Tibial nerve (tissue), 4 donors: ENCODE measurements at regions not wholly inside any gene's neighbourhood (a gene's known extent, or its start where the extent isn't known, plus 50 kb on each side); places are given as distances from the start of the nearest gene placed in this dataset.

Source experiments
- DNase-seq, 2 donors: peaks; one replicate each; pipeline ENCODE4 v3.0.0-alpha.2; 2019; ENCODE audit warnings: low spot score in 2 of 2
- H3K27ac ChIP-seq, 4 donors: fragments of 200-600 bp; sonication (generic) in 3 of 4; one replicate each; pipeline ENCODE4 v1.5.1; 2017 to 2019; ENCODE audit warnings: mild to moderate bottlenecking in 1 of 4
- H3K27me3 ChIP-seq, 2 donors: fragments of 200-600 bp; sonication (generic) in 1 of 2; one replicate each; pipeline versions ENCODE4 v1.5.1 to v1.6.0; 2017 to 2019
- H3K36me3 ChIP-seq, 3 donors: fragments of 200-600 bp; sonication (generic); one replicate each; pipeline ENCODE4 v1.5.1; 2018 to 2019
- H3K4me1 ChIP-seq, 4 donors: fragments of 200-600 bp; sonication (generic) in 3 of 4; one replicate each; pipeline ENCODE4 v1.5.1; 2017 to 2019
- H3K4me3 ChIP-seq, 4 donors: fragments of 200-600 bp; sonication (generic) in 3 of 4; one replicate each; pipeline ENCODE4 v1.5.1; 2017 to 2019; ENCODE audit warnings: mild to moderate bottlenecking in 1 of 4, moderate library complexity in 1 of 4
- H3K9me3 ChIP-seq, 4 donors: fragments of 200-600 bp; sonication (generic) in 3 of 4; one replicate each; pipeline ENCODE4 v1.5.1; 2017 to 2019
- CTCF ChIP-seq, 5 experiments: fragments of 200-600 bp in 3 of 5; fragments of 450-650 bp in 2 of 5; sonication (generic) in 3 of 5; IDR thresholded peaks; one replicate each; pipeline ENCODE4 v1.5.1; 2016 to 2019; ENCODE audit warnings: antibody characterized with exemption in 5 of 5, mild to moderate bottlenecking in 3 of 5, moderate library complexity in 2 of 5
- EP300 ChIP-seq, 2 donors: sonication (generic); formaldehyde crosslinking; IDR thresholded peaks; one replicate each; pipeline ENCODE4 v1.6.1; 2017; ENCODE audit warnings: antibody characterized with exemption in 2 of 2, mild to moderate bottlenecking in 1 of 2
- POLR2A ChIP-seq, 2 donors: fragments of 450-650 bp; IDR thresholded peaks; one replicate each; pipeline ENCODE4 v1.6.1; 2017; ENCODE audit warnings: antibody characterized with exemption in 2 of 2, mild to moderate bottlenecking in 2 of 2, moderate library complexity in 2 of 2
- WGBS, 2 donors: methylation state at CpG; one replicate each; pipeline ENCODE4 v1.1.5; 2018; 5-methylcytosine and 5-hydroxymethylcytosine counted together

GRCh38 chr3:38985981-38986380, 65.8 kb downstream of the SCN11A start:
- Histone ChIP-seq H3K36me3 (no peaks in the 10 kb centered on the region), H3K27me3 (no peaks in the 10 kb centered on the region), H3K4me1 (no peaks in the 10 kb centered on the region), H3K9me3 (no peaks in the 10 kb centered on the region), H3K4me3 (no peak overlapping the region), H3K27ac (no peak overlapping the region)
- whole genome bisulfite sequencing, 2 donors, result 78 to 92% methylated on average over 4 of the region's 4 CpGs
- DNase-seq, result no peak
- TF ChIP-seq CTCF (IDR thresholded peaks at IDR 0.05), result no peak

GRCh38 chr3:38985581-38985980, 66.2 kb downstream of the SCN11A start:
- no peaks in the 10 kb centered on the region for H3K9me3 ChIP-seq
- no peak overlapping the region for H3K4me3 ChIP-seq
- no peak for TF ChIP-seq POLR2A (IDR thresholded peaks at IDR 0.05)
- no peak for TF ChIP-seq CTCF (IDR thresholded peaks at IDR 0.05)
- TF ChIP-seq EP300 (IDR thresholded peaks at IDR 0.05), result no peak
- H3K36me3 ChIP-seq, result no peaks in the 10 kb centered on the region
- no peaks in the 10 kb centered on the region for H3K27me3 ChIP-seq
- H3K27ac ChIP-seq, result no peak overlapping the region
- no peak for DNase-seq
- no peaks in the 10 kb centered on the region for H3K4me1 ChIP-seq

- TF ChIP-seq POLR2A (IDR thresholded peaks at IDR 0.05) (no peak), EP300 (IDR thresholded peaks at IDR 0.05) (no peak), CTCF (IDR thresholded peaks at IDR 0.05) (no peak)
- H3K9me3 ChIP-seq, result no peaks in the 10 kb centered on the region
- H3K4me3 ChIP-seq, result no peak overlapping the region
- no peaks in the 10 kb centered on the region for H3K4me1 ChIP-seq
- 84 to 85% methylated on average over 7 of the region's 7 CpGs for WGBS, 2 donors
- H3K36me3 ChIP-seq, result no peaks in the 10 kb centered on the region
- no peak for DNase-seq
- H3K27me3 ChIP-seq, result no peaks in the 10 kb centered on the region
- H3K27ac ChIP-seq, result no peak overlapping the region
Measured at GRCh38 chr3:38984731-38985130, 67.0 kb downstream of the SCN11A start.

- no peak for DNase-seq
- Histone ChIP-seq H3K4me1 (no peaks in the 10 kb centered on the region), H3K4me3 (no peak overlapping the region), H3K36me3 (no peaks in the 10 kb centered on the region), H3K27me3 (no peaks in the 10 kb centered on the region), H3K9me3 (no peaks in the 10 kb centered on the region), H3K27ac (no peak overlapping the region)
- no peak for TF ChIP-seq EP300 (IDR thresholded peaks at IDR 0.05)
- no peak for TF ChIP-seq CTCF (IDR thresholded peaks at IDR 0.05)
- TF ChIP-seq POLR2A (IDR thresholded peaks at IDR 0.05), result no peak
Measured at GRCh38 chr3:38984110-38984509, 67.6 kb downstream of the SCN11A start.

GRCh38 chr3:38980938-38981337, 70.8 kb downstream of the SCN11A start:
- no peak for DNase-seq

GRCh38 chr3:38978729-38979128, 73.0 kb downstream of the SCN11A start:
- Histone ChIP-seq H3K4me3 (no peak overlapping the region), H3K9me3 (no peaks in the 10 kb centered on the region), H3K36me3 (no peaks in the 10 kb centered on the region), H3K27ac (no peak overlapping the region), H3K4me1 (no peaks in the 10 kb centered on the region), H3K27me3 (no peaks in the 10 kb centered on the region)
- 77 to 83% methylated on average over 6 of the region's 6 CpGs for WGBS, 2 donors
- TF ChIP-seq POLR2A (IDR thresholded peaks at IDR 0.05) (no peak), EP300 (IDR thresholded peaks at IDR 0.05) (no peak), CTCF (IDR thresholded peaks at IDR 0.05) (no peak)
- no peak for DNase-seq

More at GRCh38 chr3:38980938-38981337, 70.8 kb downstream of the SCN11A start:
- Histone ChIP-seq H3K27me3 (no peaks in the 10 kb centered on the region), H3K4me1 (no peaks in the 10 kb centered on the region), H3K4me3 (no peak overlapping the region), H3K9me3 (no peaks in the 10 kb centered on the region), H3K36me3 (no peaks in the 10 kb centered on the region), H3K27ac (no peak overlapping the region)
- TF ChIP-seq EP300 (IDR thresholded peaks at IDR 0.05) (no peak), POLR2A (IDR thresholded peaks at IDR 0.05) (no peak)
- WGBS, 2 donors, result 52 to 74% methylated on average over 2 of the region's 2 CpGs
